ENCODE measurements at regions not wholly inside any gene's neighbourhood (a gene's known extent, or its start where the extent isn't known, plus 50 kb on each side); places are given as distances from the start of the nearest gene placed in this dataset.

DNA sequence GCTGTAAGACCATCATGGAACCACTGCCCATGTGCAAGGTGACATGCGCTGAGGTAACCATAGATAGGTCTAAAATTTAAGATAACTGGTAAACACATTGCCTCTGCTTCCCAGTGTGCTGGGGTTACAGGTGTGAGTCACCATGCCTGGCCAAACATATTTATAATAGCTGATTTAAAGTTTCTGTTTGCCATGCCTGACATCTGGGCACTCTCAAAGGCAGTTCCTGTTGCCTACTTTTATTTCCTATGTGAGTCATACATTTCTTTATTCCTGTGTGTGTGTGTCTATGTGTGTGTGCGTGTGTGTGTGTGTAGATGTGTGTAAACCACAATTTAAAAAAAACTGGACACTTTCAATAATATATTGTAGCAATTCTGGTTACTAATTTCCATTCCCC lies 415.2 kb upstream of the NETO1 start:
- TF ChIP-seq, protein P1, sequence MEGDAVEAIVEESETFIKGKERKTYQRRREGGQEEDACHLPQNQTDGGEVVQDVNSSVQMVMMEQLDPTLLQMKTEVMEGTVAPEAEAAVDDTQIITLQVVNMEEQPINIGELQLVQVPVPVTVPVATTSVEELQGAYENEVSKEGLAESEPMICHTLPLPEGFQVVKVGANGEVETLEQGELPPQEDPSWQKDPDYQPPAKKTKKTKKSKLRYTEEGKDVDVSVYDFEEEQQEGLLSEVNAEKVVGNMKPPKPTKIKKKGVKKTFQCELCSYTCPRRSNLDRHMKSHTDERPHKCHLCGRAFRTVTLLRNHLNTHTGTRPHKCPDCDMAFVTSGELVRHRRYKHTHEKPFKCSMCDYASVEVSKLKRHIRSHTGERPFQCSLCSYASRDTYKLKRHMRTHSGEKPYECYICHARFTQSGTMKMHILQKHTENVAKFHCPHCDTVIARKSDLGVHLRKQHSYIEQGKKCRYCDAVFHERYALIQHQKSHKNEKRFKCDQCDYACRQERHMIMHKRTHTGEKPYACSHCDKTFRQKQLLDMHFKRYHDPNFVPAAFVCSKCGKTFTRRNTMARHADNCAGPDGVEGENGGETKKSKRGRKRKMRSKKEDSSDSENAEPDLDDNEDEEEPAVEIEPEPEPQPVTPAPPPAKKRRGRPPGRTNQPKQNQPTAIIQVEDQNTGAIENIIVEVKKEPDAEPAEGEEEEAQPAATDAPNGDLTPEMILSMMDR (IDR thresholded peaks at IDR 0.05): no peak
- Histone ChIP-seq H3K4me3 (no peak overlapping the region), H3K27ac (no peak overlapping the region)
- DNase-seq (ENCODE audit: low spot score): no peak

DNA sequence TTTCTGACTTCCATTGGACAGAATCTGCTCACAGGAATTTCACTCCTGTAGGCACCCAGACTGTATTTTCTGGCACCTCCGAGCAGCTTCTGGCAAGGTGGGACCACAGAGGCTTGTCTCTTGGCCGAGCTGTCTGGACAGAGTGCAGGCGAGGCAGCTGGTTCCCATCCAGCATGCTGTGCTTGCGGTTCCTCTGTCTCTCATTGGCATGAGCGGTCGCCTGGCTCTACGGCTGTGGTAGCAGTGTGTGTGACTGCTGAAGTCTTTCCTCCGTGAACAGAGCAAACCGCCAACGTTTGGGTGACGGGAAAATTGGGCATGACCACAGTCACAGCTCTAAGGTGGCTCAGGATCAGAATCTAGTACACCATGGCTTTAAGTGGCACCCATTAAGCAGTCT lies 411.7 kb upstream of the NETO1 start:
- no peak for DNase-seq (ENCODE audit: low spot score)
- TF ChIP-seq, protein P1 (IDR thresholded peaks at IDR 0.05): no peak
- no peak overlapping the region for H3K27ac ChIP-seq
- no peak overlapping the region for H3K4me3 ChIP-seq

DNA sequence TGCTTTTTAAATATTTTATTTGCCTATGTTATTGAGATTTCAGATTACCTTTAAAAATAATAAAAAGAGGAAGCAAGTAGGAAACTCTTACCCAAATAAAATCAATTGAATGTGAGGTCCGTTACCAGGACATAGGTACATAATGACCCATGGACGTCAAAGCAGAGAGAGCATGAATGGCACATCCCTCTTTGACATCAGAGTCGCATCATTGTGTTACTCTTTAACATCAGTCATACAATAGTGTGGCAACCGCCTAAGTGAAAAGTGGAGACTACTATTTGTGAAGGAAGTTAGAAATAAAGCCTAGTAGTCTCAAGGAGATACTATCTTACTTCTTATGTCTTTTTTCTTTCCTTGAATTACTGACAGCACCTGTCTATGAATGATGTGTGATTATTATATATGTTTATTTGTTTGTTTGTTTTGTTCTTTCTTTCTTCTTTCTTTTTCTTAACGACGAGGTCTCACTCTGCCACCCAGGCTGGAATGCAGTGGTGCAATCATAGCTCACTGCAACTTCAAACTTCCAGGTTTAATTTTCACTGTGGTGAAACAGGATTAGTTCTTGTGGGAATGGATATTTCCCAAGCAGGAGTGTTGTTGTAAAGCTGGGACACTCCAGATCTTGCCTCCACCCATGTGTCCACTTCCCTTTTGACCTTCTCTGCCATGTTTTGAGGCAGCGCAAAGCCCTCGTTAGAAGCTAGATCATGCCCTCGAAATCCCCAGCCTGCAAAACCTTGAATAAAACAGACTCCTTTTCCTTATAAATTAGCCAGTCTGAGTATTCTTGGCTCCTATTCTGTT lies 407.2 kb upstream of the NETO1 start:
- TF ChIP-seq, protein P1 (IDR thresholded peaks at IDR 0.05): no peak
- Histone ChIP-seq H3K27ac (no peak overlapping the region), H3K4me3 (no peak overlapping the region)
- DNase-seq (ENCODE audit: low spot score): no peak

DNA sequence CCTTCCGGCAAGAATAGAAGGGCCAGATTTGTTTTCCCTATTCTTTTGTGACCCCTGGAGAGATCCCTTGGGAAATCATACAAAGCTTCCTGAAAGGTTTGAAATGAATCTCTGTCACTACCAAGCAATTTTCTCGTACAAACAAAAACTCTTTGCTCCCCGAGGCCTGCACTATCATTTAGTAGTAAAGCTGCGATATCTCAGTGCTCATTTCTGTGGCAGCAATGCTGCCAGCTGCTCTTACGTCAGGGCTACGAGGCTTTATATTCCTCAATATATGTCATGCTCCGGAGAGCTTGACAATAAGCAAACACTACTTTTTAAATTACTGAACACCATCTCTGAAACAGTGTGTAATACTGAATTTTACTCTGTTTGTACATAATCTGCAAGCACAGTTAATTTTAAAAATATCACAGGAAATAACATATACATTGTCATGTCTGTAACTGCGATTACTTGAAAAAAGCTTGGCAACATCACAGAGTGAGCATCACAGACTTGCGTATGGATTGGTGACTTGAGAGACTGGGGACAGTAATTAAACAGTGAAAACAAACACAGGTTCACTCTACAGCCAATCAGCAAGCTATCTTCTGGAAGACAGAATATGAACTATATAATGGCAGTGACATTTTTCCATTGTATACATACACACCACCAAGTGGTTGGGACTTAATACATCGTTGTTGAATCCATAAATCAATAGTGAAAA lies 403.3 kb upstream of the NETO1 start:
- DNase-seq (ENCODE audit: low spot score): no peak
- H3K4me3 ChIP-seq: no peak overlapping the region
- TF ChIP-seq, protein P1 (IDR thresholded peaks at IDR 0.05): no peak
- H3K27ac ChIP-seq: no peak overlapping the region

DNA sequence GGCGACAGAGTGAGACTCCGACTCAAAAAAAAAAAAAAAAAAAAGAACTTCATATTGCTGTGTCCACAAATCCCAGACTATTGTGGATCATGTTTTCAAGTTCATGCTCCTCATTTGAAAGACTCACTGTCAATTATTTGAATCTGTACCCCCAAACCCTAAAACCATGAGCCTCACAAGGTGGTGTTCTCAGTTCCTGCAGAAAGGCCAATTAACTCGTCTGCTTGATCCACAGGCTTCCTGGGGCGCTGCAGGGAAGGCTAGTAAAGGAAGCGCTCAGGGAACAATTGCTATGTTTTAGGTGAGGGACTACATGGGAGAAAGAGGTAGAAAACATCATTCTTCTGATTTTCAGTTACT lies 396.8 kb upstream of the NETO1 start:
- Histone ChIP-seq H3K27ac (no peak overlapping the region), H3K4me3 (no peak overlapping the region)
- TF ChIP-seq, protein P1 (IDR thresholded peaks at IDR 0.05): no peak
- no peak for DNase-seq (ENCODE audit: low spot score)

DNA sequence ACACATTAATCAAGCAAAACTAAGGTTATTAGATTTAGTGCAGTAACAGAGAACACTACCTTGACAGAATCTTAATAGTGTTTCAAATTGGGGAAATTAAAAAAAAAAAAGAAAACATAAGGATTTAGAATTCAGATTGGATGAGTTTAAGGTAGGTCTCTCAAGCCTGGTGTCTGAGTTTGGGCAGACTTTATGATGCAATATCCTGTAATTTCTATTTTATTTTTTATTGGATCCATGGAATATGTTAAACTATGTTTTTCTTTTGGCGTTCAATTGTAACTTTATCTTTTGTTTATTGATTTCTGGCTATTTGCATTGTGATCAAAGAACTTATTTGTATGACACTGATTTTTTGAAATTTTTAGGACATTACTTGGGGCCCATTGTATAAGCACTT lies 394.1 kb upstream of the NETO1 start:
- Histone ChIP-seq H3K4me3 (no peak overlapping the region), H3K27ac (no peak overlapping the region)
- TF ChIP-seq, protein P1 (IDR thresholded peaks at IDR 0.05): no peak
- DNase-seq (ENCODE audit: low spot score): no peak

DNA sequence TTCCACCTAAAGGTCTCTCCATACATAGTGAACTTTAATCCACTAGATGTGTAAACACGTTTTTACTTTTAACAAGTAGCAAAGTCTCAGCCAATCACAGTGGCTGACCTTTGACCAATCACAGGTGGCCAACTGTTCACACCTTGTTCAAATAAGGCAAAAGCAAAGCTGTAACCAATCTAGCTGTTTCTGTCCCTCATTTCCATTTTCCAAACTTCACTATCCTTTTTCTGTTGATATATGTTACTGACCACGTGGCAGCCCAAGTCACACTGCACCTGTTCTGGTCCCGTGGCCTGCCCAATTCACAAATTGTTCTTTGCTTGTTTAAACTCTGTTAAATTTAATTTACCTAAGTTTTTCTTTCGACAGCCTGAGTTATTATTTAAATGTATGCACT lies 393.5 kb upstream of the NETO1 start:
- no peak for DNase-seq (ENCODE audit: low spot score)
- H3K27ac ChIP-seq: no peak overlapping the region
- H3K4me3 ChIP-seq: no peak overlapping the region
- TF ChIP-seq, protein P1 (IDR thresholded peaks at IDR 0.05): no peak

Measured in coronary artery (tissue), 2 donors.